NCI-H510A (cell line): ENCODE measurements at regions not wholly inside any gene's neighbourhood (a gene's known extent, or its start where the extent isn't known, plus 50 kb on each side); places are given as distances from the start of the nearest gene placed in this dataset.
A peak's percentile ranks its signal among the peaks of the same experiment; 100 is the strongest.
"Not testable (repeated sequence)": the region's sequence is repeated elsewhere in the genome, so short reads cannot be mapped to it uniquely, and the experiment has no call there.

Experiments
- DNase-seq: peaks from one replicate; lab custom pipeline; 2025; lab: John Stamatoyannopoulos, UW

DNA sequence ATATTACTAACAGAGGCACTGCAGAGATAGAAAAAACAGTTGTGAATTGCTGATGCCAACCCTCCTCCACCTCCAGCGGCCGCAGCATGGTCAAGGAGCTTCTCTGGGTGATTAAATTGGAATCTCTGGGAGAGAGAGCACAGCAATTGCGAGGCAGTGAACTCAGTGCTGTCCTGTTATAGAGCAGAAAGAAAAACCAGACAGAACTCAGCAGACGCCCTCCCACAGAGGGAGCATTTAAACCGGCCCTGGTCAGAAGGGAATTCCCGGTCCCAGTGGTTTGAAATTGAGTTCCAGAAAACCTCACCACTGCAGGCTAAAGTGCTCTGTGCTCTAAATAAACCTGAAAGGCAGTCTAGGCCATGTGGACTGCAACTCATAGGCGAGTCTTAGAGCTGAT, 175.4 kb downstream of the SQOR start:
- DNase-seq, result no peak

DNA sequence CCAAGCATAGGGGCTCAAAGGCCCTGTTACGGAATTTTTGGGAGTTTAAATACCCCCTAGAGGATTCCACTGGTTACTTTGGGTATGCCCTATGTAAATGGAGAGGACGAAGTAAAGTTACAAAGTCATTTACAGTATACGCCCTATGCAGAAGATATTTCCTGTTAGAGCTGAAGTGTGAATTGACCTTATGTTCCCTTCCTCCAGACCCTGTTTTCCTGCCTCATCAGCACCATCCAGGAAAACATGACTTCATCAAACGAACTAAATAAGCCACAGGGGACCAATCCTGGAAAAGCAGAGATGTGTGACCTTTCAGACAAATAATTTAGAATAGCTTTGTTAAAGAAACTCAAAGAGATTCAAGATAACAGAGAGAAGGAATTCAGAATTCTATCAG, 177.4 kb downstream of the SQOR start:
- DNase-seq, result no peak

DNA sequence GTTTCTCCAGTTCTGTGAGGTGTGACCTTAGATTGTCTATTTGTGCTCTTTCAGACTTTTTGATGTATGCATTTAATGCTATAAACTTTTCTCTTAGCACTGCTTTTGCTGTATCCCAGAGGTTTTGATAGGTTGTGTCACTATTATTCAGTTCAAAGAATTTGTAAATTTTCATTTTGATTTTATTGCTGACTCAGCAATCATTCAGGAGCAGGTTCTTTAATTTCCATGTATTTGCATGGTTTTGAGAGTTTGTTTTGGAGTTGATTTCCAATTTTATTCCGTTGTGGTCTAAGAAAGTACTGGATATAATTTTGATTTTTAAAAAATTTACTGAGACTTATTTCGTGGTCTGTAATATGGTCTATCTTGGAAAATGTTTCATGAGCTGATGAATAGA, 182.7 kb downstream of the SQOR start:
- not testable (repeated sequence) for DNase-seq

DNA sequence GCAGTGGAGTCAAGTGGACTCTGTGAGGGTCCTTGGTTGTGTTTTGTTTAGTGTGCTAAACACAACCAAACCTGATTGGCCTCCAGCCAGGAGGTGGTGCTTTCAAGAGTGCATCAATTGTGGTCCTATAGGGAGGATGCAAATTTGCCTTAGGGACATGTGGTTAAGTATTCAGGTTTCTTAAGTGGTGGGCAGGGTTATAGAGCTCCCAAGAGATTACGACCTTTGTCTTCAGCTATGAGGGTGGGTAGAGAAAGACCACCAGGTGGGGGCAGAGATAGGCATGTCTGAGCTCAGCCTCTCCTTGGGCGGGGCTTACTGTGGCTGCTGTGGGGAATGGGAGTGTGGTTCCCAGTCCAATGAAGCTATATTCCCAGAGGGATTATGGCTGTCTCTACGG, 186.6 kb downstream of the SQOR start:
- DNase-seq, result no peak

DNA sequence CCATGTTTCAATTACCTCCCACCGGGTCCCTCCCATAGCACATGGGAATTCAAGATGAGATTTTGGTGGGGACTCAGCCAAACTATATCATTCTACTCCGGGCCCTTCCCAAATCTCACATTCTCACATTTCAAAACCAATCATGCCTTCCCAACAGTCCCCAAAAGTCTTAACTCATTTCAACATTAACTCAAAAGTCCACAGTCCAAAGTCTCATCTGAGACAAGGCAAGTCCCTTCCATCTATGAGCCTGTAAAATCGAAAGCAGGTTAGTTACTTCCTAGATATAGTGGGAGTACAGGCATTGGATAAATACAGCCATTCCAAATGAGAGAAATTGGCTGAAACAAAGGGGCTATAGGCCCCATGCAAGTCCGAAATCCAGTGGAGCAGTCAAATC, 188.1 kb downstream of the SQOR start:
- not testable (repeated sequence) for DNase-seq

DNA sequence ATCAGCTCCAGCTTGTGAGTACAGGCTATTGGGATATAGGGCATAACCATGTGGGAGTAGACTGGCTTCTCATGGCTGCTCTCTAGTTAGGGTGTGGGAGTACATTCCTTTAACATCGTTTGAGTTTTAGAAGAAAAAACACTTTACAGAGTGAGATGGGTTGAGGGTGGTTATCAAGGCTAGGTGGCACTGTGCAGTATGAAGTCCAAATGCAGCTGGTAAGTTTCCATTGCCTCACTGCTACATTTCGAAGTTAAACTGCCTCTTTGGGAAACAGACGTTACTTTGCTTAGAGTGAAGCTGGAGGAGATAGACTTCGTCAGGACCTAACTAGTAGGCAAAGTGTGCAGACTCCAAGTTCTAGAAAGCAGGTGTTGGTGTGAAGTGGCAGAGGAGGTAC, 192.4 kb downstream of the SQOR start:
- DNase-seq, result no peak

DNA sequence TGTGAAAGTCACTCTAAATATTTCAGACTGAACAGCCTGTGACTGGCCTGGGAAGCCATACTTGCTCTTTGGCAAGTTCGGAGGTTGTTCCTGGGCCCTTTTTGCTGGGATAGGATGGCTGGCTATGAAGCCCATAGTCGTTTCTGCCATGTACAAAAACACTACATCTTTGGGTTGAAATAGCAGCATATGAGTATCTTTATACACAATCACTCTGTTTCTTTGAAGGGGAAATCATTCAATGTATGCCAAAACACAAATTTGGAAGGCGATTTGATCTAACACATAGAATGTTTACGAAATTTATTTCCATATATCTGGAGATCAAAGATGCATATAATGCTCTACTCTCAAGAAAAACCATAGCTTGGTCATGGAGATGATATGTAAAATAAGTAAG, 192.9 kb downstream of the SQOR start:
- DNase-seq, result no peak

DNA sequence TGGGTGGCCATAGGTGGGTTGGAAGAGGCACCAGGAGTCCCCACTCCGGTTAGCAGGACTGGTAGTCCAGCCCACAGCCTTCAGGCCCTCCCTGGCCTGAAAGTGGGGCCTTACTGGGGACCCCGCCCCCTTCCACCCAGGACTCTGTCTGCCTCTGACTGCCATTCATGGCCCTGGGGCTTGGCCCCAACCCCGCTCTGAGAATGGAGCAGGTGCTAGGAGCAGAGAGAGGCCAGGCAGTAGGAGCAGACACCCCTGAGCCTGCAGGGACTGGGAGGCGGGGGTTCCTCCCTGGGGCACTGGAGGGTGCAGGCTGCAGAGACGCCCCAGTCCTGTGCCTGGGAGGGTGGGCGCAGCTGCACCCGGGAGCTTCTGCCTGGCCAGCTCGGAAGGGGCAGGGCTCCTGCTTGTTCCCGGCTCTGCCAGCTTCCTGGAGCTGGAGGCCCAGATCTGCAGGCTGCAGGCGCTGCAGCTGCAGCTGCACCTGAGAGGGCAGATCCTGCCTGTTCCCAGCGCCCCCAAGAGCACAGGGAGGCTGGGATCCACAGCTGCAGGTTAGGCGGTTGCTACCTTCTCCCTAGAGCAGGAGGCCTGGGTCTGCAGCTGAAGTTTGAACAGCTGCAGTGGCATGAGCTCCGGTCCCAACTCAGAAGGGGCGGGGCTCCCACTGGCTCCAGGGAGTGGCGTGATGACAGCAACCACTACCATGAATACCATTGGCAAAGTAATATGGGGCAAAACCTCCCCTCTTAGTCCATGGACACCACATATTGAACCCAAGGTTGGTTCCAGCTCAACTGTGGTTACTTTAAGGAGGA, 194.7 kb downstream of the SQOR start:
- peak; percentile 7 for DNase-seq

DNA sequence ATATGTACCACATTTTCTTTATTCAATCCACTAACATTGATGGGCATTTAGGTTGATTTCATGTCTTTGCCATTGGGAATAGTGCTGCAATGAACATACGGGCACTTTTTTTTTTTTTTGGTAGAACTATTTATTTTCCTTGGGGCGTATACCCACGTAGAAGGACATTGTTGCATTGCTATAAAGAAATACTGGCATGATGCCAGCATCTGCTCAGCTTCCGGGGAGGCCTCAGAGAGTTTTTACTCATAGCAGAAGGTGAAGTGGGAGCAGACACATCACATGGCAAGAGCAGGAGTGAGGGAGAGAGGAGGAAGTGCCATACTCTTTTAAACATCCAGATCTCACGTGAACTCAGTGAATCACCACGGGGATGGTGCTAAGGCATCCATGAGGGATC, 197.0 kb downstream of the SQOR start:
- no peak for DNase-seq

DNA sequence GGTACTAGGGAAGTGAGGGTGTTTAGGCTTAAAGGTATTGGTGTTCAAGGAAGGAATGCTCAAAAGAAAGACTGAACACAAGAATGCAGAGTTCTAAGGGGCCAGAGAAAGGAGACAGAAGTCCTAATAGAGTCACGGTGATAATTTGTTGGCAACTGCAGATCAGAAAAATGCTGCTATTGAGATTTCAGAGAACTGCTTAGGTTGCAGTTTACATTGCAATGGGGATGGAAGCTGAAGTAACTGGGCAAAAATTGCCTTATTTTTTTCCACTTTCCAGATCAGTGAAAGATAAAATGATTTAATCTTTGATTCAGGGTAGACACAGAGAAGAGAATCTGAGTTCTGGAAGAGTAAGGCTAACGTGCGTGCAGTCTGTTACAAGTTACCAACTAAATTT, 199.8 kb downstream of the SQOR start:
- no peak for DNase-seq

DNA sequence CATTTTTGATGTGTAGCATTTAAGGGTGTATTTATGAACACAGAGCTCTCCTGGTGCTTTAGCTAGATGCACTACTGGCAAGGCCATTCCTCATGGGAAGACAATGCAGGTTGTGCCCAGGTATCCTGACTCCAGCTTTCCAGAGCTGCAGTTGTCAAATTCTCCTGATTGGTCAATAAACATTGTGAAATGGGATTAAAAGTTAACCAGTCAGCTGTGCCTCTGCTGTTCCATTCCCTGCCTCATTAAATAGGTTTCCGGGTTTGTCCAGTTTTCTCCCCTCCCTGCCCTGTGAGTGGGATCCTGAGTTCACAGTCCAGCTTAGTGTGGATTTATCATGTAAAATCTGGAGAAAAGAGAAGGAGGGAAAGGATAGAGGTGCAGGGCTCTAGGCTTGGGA, 207.3 kb downstream of the SQOR start:
- no peak for DNase-seq

DNA sequence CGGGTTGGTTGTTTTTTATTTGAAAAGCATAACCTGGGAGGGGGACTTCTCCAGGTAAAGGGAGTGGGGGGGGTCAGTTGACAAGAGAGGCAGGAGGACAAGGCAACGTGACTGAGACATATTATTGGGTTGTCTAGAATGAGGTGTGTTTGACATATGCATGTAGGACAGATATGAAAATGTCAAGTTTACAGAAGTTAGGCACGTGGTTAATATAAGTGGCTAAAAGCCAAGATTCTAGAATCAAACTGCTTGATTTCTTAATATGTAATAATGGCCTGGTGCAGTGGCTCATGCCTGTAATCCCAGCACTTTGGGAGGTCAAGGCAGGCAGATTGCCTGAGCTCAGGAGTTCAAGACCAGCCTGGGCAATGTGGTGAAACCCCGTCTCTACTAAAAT, 212.8 kb downstream of the SQOR start:
- no peak for DNase-seq

DNA sequence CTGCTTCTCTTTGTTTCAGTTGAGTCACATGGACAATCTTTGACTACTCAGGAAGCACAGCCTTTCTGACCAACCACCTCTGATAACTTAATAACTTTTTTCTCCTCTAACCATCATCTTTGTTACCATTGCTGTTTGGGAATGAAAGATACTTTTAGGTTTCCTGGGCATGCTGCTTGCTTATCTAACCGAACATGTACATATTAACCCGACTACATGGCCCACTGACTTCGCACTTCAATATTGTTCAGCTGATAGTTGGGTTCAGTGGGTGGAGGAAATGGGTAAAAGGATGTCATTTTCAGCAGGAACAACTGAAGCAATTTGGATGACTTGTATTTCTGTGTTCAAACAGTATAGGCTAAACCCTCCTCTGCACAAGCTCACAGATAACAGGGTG, 214.3 kb downstream of the SQOR start:
- no peak for DNase-seq

DNA sequence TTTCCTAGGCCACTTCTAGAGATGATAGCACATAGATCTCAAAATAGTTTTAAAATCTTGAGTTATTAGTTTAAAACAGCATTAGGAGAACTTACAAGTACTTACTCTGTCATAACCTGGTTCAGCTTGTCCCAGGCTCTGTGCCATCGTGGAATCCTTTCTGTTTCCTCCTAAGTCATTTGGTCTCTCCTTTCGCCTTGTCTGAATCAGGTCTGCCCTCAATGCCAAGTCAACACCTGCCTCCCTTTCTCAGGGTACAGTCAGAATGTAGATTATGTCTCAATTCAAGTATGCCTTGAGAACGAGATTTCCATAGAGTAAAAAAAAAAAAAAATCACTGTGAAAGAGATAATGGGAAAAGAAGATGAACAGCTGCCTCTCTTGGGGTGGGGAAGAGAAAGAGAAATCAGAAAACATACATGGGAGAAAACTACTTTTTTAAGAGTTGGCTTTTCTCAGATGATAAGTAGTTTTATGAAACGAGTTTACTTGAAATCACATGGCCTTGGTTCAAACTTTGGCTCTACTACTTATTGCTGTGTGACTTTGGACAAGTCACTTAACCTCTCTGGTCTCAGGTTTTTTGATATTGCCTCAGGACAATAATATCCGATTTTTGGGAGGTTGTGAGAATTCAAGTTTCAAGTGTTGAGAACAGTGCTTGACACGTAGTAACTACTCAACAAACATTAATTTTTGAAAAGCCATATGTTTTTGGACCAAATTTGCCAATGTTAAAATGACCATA, 219.8 kb downstream of the SQOR start:
- DNase-seq, result no peak

DNA sequence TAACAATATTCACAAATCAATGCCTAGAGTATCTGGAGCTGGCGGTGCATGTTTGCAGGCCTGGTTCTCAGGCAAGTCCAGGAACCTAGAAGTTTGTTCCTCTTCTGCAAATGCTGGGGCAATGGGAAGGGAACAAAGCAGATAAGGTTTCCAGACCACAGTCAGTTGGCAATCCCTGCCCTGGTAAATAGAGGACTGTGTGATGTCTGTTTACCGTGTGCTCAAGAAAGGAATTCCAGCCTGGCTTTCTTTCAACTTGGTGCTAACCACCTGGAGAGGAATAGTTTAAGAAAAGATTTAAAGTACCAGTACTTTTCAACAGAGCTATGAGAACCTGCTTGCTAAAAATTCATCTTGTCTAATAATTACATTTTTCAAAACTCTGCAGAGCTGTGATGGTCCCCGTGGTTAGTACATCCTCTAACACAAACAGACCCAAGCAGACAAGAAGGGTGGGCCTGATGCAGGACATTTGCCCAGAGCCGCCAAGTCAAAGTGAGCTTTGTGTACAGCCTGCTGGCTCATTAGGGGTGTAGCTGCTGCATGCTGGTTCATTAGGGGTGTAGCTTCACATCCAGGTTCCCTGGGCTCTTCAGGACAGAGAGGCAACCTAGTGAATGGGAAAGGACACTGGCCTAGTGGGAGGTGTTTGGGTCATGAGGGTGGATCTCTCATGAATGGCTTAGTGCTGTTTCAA, 220.5 kb downstream of the SQOR start:
- no peak for DNase-seq

DNA sequence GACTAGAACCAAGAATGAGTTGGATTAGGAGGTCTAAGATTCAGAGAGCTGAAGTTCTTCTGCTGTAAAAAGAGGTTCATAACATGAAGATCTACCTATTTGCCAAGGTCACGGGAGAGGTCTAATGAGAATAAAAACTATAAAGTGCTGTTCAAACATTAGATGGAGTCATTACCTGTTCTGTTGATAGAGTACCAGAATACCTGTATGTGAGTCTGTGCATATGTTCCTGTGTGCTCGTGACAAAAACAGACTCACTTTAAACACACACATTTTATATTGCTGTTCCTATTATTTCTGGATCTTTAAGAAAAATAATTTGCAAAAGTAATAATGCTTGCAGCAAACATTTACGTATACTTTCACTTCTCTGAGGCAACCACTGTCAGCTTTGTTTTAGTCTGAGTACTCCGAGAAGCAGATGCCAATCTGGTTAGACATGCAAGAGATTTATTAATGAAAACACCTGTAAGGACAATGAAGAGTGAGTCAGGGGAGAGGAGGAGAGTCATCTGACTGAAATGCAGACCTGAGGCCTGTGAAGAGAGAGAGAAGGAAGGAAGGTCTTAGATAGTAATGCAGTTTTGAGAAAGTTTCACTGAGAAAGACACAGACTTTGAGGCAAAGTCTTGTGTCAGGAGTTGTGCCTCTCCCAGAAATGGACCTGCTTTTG, 221.2 kb downstream of the SQOR start:
- DNase-seq, result no peak

DNA sequence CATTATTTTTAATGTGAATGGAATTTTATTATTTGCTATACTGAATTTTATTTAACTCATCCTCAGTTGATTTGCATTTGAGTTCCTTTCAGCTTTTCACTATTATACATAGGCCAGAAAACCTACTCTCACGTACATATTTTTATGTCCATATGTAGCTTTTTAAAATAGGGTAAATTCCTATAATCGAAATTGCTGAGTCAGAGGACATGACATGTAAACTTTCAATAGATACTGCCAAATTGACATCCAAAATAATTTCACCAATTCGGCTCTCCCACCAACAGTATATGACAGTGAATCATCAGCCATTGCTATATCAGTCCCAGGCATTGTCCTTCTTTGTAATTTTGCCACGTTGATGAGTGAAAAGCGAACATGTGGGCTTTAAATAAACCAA, 222.5 kb downstream of the SQOR start:
- no peak for DNase-seq

DNA sequence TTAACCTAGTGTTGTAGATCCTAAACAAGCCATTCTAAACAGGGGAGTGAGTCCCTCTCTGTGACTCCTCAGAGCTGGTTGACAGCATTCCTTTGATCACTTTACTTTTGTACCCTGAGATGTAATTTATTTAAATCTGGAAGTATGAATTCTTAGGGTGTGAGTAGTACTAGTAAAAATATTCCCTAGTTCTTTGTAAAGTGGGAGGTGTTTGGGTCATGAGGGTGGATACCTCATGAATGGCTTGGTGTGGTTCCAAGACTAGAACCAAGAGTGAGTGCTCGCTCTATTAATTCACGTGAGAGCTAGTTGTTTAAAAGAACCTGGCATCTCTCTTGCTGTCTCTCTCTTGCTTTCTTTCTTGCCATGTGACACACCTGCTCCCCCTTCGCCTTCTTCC, 223.7 kb downstream of the SQOR start:
- DNase-seq, result no peak

DNA sequence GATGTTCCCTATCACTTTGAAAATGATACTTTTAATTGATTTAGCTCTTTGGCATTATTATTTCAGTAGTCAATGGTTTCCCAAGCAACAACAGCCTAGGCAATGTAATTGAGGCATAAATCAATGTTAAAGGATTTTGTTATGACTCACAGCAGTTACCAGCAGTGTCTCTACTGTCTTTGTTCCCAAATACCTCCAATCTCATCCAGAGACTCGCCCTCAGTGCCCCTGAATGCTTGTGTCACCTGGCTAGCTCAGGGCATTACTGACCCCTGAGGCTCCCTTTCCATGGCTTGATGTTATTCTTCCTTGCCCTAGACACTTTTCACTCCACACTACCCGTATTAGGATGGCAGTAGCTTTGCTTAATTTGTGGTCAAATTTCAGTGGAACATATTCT, 227.2 kb downstream of the SQOR start:
- DNase-seq, result no peak

DNA sequence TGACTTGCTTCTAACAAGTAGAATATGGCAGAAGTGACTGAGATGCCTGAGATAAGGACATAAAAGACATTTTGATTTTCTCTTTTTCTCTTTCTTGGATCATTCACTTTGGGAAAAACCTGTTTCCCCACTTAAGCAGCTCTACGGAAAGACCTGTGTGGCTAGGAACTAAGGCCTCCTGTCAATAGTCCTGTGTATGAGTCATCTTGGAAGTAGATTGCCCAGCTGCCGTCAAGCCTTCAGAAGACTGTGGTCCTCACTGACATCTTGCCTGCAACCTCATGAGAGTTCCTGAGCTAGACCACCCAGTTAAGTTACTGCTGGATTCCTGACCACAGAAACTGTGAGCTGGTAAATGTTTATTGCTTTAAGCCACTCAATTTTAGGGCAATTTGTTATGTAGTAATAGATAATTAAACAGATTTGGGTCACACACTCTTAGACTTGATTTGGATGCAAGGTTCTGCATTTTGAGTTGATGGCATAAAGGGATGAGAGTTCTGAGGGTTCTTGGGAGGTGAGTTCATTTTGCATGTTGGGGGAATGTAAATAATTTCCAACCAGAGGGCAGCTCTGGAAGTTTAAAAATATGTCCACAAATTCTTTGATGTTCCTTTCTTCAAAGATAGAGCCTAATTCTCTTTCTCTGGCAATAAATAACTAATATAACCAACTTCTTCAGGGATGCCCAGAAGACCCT, 229.2 kb downstream of the SQOR start:
- DNase-seq, result no peak

DNA sequence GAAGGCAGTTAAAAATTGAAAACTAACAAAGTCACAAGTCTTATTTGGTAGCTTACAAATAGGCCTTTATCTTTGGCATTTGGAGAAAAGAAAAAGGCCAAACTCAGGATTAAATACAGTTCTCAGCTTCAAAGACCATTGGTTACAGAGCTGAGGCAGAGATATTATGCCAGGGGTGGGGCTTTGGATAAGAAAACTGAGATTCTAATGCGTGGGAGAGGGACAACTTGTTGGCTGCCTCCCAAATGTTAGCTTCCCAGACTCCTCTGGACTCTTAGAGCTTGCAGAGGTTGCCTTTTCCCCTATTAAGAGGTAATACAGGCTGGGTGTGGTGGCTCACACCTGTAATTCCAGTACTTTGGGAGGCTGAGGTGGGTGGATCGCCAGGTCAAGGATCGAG, 231.8 kb downstream of the SQOR start:
- DNase-seq, result no peak

DNA sequence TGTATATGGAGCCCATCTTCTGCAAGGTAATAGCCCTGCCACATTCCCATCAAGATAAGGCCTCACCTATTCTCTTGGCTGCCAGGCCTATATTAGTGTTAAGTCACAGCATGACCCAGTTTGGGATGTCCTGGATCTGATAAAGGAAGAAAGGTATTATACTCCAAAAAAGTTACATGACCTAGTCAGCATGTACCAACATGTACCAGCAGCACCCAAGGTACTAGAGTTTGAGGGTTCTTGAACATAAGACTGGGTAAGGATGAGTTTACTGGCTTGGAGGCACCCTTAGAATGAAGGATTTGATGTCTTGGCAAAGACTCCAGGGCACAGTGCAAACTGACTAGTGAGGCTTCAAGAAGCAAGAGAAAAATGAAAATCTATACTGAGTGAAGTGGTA, 232.5 kb downstream of the SQOR start:
- DNase-seq, result no peak
